PC-9 (cell line): ENCODE measurements at regions not wholly inside any gene's neighbourhood (a gene's known extent, or its start where the extent isn't known, plus 50 kb on each side); places are given as distances from the start of the nearest gene placed in this dataset.

Experiments
- EZH2 ChIP-seq: fragments of 200-600 bp; sonication (generic); IDR thresholded peaks from 2 replicates; pipeline ENCODE4 v1.8.0; 2017; ENCODE audit warnings: antibody characterized with exemption, low read depth
- TF ChIP-seq, protein P1 (sequence below): fragments of 200-600 bp; sonication (generic); conservative IDR thresholded peaks from 2 replicates; pipeline ENCODE4 v1.6.1; 2017; ENCODE audit warnings: mixed run types, antibody characterized with exemption, mild to moderate bottlenecking, moderate library complexity

DNA sequence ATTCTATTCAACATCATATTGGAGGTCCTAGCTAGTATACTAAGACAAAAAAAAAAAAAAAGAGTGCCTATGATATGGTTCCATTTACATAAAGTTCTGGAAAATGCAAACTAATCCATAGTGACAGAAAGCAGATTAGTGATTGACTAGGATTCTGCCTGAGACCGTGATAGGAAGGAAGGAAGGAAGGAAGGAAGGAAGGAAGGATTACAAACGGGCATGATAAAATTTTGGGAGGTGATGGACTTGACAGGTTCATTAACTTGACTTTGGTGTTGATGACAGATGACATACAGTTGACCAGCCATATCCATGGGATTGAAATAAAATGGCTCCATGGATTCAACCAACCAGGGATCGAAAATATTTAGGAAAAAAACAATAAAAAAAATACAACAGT lies 79.1 kb upstream of the MAN2A1 start:
- TF ChIP-seq, protein P1, sequence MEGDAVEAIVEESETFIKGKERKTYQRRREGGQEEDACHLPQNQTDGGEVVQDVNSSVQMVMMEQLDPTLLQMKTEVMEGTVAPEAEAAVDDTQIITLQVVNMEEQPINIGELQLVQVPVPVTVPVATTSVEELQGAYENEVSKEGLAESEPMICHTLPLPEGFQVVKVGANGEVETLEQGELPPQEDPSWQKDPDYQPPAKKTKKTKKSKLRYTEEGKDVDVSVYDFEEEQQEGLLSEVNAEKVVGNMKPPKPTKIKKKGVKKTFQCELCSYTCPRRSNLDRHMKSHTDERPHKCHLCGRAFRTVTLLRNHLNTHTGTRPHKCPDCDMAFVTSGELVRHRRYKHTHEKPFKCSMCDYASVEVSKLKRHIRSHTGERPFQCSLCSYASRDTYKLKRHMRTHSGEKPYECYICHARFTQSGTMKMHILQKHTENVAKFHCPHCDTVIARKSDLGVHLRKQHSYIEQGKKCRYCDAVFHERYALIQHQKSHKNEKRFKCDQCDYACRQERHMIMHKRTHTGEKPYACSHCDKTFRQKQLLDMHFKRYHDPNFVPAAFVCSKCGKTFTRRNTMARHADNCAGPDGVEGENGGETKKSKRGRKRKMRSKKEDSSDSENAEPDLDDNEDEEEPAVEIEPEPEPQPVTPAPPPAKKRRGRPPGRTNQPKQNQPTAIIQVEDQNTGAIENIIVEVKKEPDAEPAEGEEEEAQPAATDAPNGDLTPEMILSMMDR, result no peak
- no peak for TF ChIP-seq EZH2
